HS-5 (cell line): ENCODE measurements at regions not wholly inside any gene's neighbourhood (a gene's known extent, or its start where the extent isn't known, plus 50 kb on each side); places are given as distances from the start of the nearest gene placed in this dataset.

Experiments
- DNase-seq: peaks from one replicate; pipeline ENCODE4 v3.0.0-alpha.2; 2012; ENCODE audit warnings: low read depth

DNA sequence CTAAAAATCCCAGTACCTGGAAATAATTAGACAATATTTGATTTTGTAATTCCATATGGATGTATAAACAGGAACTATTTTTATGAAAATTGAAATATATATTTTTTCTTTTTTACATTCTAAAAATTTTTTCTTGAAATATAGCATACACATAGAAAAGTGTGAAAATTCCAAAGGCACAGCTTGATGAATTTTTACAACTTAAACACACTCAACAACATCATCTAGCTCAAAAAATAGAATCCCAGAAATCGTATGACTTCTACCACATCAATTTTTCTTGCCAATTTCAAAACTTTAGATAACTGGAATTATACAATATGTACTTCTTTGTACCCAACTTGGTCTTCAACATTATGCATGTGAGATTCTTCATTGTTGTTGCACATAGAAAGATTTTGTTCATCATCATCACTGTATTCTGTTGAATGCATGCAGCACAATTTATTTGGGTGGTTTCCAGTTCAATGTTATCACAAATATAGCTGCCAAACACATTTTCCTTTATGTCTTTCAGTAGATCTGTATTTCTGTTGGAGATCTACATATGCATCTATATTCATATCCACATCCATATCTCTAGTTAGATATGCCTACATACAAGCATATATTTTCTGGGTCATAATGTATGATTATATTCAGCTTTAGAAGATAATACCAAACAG is 340.7 kb upstream of the SLIT2 start:
- no peak for DNase-seq

DNA sequence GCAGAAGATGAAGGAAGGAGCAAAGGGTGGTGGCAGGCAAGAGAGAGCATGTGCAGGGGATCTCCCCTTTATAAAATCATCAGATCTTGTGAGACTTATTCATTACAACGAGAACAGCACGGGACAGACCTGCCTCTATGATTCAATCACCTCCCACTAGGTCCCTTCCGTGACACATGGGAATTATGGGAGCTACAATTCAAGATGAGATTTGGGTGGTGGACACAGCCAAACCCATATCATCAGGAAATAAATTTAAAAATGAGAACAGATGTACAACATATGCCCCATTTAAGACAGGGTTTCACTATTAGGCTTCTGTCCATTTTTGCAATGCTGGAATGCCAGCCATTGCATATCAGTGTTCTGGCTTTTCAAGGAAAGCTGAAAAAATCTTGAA is 346.7 kb upstream of the SLIT2 start:
- DNase-seq, result no peak

DNA sequence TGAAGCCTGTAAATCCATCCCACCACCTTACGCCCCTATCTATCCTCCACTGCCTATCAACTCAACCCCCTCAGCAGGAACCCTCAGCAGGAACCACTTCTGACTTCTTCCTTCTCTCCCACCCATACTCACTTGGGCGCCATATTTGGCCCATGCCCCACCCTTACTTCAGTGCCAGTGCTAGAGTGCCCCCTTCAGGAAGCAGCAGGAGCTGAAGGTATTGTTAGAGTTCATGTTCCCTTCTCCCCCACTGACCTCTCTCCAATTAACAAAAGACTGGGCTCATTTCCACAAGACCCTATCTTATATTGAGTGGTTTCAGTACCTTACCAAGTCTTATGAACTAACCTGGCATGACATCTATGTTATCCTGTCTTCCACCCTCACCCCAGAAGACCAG is 363.1 kb upstream of the SLIT2 start:
- DNase-seq, result no peak

DNA sequence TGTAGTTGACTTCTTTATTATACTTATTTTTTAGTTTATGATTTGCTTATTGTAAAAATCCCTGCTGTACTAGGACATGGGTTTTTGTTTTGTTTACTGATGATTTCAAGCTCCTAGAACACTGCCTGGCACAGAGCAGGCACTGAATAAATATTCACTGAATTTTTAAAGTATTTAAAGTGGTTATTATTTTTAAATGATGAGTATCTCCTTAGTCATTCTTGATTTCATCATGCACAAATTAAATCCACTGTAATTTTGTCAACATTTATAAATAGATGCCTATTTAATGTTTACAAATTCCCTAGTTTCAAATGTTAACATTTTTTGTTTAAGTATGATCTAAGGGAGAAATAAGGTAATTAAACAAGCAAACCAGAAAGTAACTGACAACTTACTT is 367.9 kb upstream of the SLIT2 start:
- peak; percentile 2 for DNase-seq

DNA sequence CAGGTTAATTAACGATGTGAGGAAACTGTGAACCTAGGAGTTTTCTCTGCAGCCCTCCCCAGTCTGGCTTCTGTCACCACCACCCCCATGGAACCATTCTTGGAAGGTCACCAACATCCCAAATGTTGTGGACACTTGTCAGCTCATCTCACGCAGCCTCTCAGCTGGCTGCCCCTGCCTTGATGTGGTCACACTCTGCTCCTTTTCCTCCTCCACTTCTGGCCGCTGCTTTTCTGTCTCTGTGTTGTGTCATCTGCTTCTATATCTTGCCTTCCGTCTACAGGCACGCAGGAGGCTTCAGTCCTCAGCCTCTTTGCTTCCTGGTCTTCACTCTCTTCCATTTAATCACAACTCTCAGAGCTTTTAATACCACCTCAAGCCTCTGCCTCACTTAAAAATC is 371.5 kb upstream of the SLIT2 start:
- DNase-seq, result no peak

DNA sequence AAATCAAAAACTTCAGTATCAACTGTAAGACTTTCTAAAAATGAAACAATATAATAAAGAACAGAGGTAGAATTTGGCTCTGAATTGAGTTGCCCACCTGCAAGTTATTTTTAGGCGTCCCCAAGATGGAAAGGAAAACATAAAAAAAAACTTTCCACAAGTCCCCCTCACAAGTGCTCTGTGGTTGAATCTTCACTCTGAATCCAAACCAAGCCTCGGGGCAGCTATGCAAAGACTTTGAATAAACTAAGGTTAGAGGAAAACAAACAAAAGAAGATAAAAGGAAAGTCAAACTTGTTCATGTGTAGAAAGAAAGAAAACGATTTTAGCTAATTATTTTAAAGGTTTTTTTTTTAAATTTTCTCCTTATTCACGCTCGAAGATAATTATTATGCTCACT is 372.4 kb upstream of the SLIT2 start:
- DNase-seq, result no peak

DNA sequence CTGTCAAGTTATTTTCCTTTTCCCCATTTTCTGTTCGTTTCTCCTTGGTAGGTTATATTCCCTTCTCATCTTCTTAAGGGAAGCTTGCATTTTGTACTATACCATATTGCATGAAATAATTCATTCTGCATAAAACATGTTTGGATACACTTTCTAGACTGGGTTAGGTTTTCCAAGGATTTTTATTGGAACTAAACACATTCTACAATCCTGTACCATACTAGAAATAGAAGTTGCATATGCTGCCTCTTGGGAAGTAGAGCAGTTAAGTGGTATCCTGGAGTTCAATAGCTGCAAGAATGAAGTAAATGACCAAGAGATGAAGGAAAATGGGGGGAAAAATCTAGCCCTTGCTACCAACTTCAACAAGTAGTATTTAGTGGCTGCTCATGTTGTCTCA is 393.7 kb upstream of the SLIT2 start:
- DNase-seq, result no peak

DNA sequence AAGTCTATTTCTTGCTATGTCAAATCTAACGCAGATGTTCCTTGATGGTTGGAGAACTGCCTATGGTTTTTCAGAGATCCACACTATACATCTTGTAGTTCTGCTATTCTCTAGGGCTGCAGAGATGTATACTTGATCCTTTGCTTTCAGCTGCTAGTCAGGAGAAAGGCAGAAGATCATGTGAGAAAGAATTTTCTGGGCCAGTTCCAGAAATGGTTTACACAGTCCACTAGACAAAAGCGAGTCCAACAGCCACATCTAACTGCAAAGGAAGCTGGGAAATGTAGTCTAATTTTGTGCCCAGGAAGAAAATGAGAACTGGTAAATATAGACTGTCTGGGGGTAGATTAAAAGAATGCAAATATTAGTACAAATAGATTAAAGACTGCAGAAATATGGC is 394.3 kb upstream of the SLIT2 start:
- no peak for DNase-seq

DNA sequence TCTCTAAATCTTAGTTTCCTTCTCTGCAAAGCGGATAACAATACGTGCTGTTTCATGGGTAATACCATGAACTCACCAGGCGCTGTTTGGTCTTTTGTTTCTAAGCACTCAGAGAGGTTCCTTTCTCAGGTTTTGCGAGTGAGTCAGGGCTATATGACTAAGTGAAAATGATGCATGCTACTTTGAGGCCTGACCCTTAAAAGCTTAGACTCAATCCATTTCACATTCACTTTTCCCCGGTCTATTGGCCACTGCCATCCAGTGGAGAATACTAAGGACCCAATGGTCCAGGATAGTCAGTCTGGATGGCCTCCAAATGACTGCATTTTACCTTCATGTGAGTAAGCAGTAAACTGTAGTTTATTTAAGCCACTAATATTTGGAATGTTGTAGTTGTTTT is 400.8 kb upstream of the SLIT2 start:
- DNase-seq, result peak; percentile 85

DNA sequence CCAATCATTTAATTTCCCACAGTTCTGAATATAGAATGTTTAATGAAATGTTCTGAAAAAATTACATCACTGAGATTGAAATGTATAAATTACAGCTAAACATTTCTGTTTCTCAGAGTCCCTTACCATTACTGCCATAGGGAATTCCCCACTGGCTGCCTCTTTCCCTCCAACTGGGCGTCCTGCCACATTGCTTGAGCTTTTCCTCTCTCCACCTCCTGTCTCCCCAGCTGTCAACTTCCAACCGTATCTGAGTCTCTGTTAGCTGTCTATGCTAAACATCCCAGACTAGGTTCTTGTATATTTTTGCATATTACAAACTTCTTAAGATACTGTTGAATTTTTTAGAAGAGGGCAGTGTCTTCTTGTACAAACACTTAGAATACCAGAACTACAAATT is 407.3 kb upstream of the SLIT2 start:
- DNase-seq, result no peak

DNA sequence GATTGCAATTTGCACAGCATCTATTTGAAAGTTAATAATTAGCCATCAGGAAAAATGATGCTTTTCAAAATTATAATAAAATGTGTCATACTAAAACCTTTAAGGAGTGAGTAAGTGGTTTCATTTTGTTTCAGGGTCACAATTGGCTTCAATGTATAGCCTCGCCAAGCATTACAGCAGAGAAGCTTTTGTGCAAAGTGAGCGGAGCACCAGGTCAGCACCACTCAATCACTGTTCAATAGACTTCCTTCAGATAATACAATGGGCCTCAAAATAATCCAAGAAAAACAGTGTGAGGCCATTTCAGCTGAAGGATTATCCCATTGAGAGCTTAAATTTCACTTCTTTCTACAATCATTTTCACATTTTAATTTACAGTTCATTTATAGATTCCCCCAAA is 409.2 kb upstream of the SLIT2 start:
- DNase-seq, result no peak

DNA sequence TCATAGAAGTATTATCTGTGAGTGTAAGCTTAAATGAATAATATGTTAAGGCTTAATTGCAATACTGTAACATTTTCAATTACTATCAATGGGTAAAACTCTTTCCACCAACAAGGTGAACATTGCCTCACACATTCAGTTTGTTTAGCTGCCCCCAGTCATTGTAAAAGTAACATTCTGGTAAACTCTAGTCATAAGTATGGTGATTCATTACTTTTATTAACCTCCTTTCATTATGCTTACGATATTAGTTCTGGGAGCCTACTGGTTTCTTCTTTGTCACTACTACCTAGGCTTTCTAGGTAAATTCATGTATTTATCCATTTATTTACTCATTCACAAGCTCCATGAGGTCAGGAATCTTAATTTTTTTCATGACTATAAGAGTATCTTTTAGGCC is 412.8 kb upstream of the SLIT2 start:
- no peak for DNase-seq

DNA sequence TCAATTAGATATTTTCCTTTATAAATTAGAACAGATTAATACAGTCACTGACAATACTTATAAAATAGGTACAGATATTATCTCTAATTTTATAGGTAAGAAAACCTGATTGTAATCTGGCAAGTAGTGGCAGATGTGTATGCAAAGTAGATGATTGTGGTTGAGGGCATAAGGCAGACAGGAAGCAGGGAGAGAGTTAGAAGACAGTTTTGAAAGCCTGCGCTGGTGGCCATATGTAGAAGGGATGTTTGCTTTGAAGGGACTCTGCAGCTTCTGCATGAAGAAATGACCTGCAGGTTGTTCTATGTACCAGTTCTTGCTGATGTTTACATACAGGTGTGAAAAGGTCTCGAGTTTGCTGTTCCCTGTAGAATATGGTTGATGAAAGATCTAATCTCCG is 416.3 kb upstream of the SLIT2 start:
- no peak for DNase-seq

DNA sequence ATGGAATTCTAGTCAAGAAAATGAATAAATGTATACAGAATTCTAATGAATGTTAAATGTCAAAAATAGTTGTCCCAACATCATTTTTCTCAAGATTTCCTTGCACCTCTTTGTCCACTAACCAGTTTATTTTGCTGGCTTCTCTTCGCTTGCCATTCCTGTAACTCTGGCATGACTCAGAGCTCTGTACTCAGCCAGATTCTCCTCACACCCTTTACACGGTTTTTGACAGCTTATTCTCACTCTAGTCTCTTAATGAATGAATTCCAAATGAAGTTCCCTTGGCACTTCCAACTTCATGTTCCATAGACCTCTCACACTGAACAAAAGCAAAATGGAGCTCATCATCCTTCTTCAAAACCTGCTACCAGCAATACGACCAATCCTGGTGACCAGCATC is 419.3 kb upstream of the SLIT2 start:
- peak; percentile 0 for DNase-seq

DNA sequence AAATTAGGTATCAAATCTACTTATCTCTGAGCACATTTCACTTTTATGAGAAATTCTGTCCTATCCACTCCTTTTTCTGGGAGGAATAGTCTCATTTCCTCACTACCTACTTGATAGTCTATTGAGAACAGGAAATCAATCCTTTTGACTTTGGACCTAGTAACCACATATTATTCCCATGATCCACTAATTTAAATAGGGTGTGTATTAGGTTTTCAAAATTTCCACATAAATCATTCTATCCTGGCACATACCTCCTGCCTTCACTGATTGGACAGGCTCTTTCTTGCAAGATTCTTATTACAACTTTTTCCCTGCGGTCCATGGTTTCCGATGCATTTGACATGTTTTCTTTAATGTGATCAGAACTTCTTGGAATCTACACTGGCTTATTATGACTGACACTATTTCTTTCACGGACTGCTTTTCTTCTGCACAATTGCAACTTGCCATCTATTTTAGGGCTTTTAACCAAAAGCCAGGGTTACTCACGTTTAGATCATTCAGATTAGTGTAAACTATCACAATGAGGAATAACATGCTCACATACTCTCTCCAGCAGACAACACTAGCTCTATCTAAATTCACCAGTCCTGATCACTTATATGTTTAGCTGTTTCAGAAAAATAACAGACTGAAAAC is 419.9 kb upstream of the SLIT2 start:
- DNase-seq, result peak; percentile 6

DNA sequence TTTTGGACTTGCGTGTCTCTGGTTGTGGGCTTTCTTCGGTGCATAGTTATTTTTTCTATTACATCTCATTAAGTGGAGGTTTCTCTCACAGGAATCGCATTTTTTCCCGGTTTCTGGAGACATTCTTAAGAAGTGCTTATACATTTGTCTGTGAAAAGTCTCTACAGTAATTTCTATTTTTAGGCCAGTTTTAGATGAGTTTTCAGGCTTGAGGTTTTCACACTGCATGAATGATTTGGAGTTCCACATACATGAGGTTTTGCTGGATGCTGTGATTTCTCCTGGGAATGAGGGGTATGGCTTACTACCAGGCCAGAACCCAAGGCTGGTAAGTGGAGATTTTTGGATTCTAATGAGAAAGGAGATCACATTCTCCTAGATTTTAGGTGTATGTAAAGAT is 422.6 kb upstream of the SLIT2 start:
- DNase-seq, result no peak

DNA sequence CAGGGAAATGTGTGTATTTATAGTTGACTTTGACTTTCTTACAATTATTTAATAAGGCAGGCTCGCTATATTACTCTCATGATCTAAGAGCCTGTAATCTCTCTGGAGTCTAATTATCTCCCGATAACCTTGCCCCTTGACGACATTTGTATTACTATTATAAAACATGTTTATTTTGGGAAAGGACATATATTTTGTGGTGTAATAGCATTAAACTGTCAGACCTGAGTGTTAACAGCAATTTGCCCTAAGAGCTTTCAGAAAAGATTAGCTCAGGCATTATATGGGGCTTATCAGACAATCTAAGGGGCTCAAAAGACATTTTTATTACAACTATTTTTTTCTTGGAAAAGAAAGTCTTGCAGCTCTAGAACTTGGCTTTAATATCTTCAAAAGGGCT is 427.9 kb upstream of the SLIT2 start:
- DNase-seq, result no peak

DNA sequence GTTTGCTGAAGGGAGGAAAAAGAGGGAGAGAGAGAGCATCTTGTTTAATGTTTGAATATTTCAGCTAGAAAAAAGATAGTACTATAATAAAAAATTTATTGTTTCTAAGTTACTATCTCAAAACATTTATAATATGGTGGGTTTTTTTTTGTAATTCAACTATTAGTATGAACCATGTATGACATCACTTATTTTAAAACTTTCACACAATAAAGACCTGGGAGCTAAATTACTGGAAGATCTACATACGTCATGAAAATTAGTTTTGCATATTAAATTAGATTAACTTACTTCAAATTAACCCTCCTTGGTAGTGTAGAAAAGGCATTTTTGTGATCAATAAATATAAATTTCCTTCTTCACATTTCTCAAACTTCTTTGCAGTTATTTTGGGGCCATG is 432.0 kb upstream of the SLIT2 start:
- no peak for DNase-seq

DNA sequence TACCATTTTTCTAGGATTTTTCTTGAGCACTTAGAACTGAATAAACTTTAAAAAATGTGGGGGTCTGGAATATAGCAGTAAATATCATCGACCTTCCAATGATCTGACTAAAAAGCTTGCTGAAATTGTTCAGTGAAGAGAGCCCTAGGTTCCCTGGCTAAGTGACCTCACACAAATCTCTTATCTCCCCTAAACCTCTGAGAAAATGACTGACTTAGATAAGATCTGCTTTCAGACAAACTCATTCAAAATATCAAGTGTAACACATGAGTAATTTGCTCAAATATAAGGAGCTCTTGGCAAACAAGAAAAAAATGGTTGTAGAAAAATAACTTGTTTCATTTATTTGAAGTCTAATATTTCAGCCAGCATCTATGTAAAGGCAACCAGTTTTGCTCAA is 441.7 kb upstream of the SLIT2 start:
- no peak for DNase-seq

DNA sequence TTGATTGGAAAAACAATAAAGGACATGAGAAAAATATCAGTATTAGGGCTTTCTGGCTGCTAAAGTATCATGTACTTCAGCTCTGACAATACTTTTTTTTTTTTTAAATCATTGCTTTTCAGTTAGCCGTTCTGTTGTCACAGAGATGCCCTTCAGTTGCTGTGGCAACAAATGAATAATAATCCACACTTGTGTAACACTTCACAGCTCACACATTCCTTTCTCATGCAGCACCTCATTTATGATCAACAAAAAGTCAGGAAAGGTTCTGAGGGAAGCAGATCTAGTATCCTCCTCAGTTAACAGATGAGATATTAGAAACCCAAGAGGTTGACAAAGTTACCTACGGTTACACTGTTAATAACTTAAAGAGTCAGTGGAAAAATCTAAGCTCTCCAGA is 444.2 kb upstream of the SLIT2 start:
- DNase-seq, result peak; percentile 60

DNA sequence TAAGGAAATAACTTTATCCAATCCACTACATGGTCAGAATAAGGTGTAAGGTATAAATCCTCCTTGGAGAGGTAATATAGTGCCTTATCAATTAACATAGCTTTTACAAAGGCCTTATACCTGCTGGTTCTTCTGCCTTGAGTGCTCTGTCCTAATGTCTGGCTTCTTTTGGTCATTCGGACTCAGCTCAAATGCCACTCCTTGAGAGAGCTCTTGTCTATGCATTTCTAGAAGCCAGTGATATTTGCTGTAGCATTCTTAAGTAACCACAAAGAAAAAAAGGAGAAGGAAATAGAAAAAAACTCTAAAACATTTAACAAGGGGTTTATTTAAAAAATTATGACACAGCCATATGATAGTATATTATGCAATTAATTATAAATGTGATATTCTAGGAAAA is 444.8 kb upstream of the SLIT2 start:
- DNase-seq, result no peak

DNA sequence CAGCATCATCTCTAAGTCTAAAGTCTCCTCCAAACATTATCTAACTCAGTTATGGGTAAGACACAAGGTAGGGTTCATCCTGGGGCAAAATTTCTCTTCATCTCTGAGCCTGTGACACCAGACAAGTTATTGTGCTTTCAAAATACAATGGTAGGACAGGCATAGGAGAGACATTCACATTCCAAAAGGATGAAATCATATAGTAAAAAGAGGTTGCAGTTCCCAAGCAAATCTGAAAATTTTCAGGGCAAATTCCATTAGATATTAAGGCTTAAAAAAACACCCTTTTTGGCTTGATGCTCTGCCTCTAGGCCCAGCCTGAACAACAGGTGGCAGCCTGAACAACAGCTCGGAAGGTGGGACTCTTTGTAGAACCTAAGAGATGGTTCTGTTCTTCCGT is 448.3 kb upstream of the SLIT2 start:
- no peak for DNase-seq

DNA sequence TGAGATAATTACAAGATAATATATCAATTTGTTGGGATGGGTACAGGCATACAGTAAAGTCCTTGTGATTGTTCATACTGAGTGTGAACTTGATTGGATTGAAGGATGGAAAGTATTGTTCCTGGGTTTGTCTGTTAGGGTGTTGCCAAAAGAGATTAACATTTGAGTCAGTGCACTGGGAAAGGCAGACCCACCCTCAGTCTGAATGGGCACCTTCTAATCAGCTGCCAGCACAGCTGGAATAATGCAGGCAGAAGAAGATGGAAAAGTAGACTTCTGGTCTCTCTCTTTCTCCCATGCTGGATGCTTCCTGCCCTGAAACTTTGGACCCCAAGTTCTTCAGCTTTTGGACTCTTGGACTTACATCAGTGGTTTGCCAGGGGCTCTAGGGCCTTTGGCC is 457.9 kb upstream of the SLIT2 start:
- no peak for DNase-seq

DNA sequence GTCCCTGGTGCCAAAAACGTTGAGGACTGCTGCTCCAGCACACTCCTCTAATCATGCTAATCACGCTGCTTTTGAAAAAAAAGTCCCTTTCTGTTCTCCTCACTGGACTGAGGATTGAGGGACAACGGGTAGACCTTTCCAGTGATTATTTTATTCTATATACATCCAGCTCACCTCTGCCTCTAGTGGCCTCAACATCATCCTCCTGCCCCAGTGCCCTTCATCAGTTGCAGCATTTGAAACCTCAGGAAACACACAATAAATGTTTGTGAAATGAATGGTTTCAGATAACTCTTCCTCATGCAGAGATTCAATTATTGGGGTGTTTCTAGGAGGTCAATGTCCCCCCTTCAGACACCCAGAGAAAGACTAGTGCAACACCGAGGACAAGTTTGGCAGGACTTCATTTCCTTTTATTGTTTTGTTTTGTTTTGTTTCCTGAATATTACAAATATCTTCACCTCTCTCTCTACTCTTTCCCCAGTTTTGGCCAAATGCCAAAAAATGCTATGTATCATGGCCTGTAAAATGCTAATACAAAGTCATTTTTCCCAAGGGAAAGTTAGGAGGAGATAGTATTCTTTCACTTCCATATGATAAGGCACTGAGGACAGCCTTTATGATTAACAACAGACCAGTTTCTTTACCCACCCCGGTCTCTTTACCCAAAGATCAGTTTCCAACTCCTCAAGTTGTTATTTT is 460.1 kb upstream of the SLIT2 start:
- DNase-seq, result no peak
